Endothelial cell of umbilical vein (primary cell): ENCODE measurements at regions not wholly inside any gene's neighbourhood (a gene's known extent, or its start where the extent isn't known, plus 50 kb on each side); places are given as distances from the start of the nearest gene placed in this dataset.

Source experiments
- BruUV-seq: library from RNA; stranded (reverse); fragments of 400-500 nt; replicated peaks from 2 replicates; lab custom pipeline; 2021; lab: Mats Ljungman, UMichigan
- CTCF ChIA-PET: fragments of 300-600, 350-600 bp; sonication (Branson Sonifier 250); formaldehyde crosslinking; loops from one replicate; lab custom pipeline; 2021; ENCODE audit warnings: antibody characterized with exemption, inconsistent platforms; lab: Charles Lee
- POLR2A ChIA-PET: fragments of 300-600, 350-600 bp; sonication (Branson Sonifier 250); formaldehyde crosslinking; loops from one replicate; lab custom pipeline; 2021; ENCODE audit warnings: antibody characterized with exemption, inconsistent platforms; lab: Charles Lee
- DNase-seq: peaks from one replicate; pipeline ENCODE4 v3.0.0-alpha.2; 2011; ENCODE audit warnings: low read depth, low spot score
- FAIRE-seq: peaks from 2 replicates; lab custom pipeline; 2011; peaks lifted over from hg19 to GRCh38; lab: Jason Lieb, UNC
- H2AFZ ChIP-seq: 2 replicates; pipeline ENCODE4 v1.6.0; 2012; ENCODE audit warnings: low read depth, low read length, control low read depth, inconsistent platforms
- H3K27ac ChIP-seq: 2 replicates; pipeline ENCODE4 v1.5.1; 2011; ENCODE audit warnings: low read depth, mild to moderate bottlenecking, control low read depth, low read length, moderate library complexity; ENCODE audit not compliant: insufficient read depth
- H3K27me3 ChIP-seq, 2 experiments: 2 replicates each; pipeline versions ENCODE4 v1.6.0 to v1.6.1; 2011; ENCODE audit warnings: low read length in 2 of 2, mixed read lengths in 1 of 2; ENCODE audit not compliant: control insufficient read depth in 2 of 2, insufficient read depth in 2 of 2
- H3K36me3 ChIP-seq, 2 experiments: 2 replicates in 1 of 2; 3 replicates in 1 of 2; pipeline ENCODE4 v1.5.1; 2011; ENCODE audit warnings: low read length in 2 of 2, mild to moderate bottlenecking in 1 of 2, moderate library complexity in 1 of 2; ENCODE audit not compliant: control insufficient read depth in 2 of 2, insufficient read depth in 2 of 2; ENCODE audit errors: extremely low read depth in 1 of 2
- H3K4me1 ChIP-seq: 3 replicates; pipeline ENCODE4 v1.5.1; 2011; ENCODE audit warnings: mild to moderate bottlenecking, low read length; ENCODE audit not compliant: control insufficient read depth, insufficient read depth; ENCODE audit errors: extremely low read depth
- H3K4me2 ChIP-seq: 2 replicates; pipeline ENCODE4 v1.6.1; 2011; ENCODE audit warnings: low read length, control low read depth, mixed read lengths; ENCODE audit not compliant: insufficient read depth
- H3K4me3 ChIP-seq, 3 experiments: fragments of 200-600 bp in 1 of 3; sonication (generic), shearing (Covaris generic) in 1 of 3; replicated peaks in 1 of 3; 2 replicates each; pipeline ENCODE4 v1.5.1; 2011 to 2016; ENCODE audit warnings: control low read depth in 3 of 3, low read length in 3 of 3, mild to moderate bottlenecking in 2 of 3, inconsistent platforms in 1 of 3, low read depth in 1 of 3, moderate library complexity in 1 of 3; ENCODE audit not compliant: insufficient read depth in 1 of 3
- H3K79me2 ChIP-seq: 2 replicates; pipeline ENCODE4 v1.6.0; 2012; ENCODE audit warnings: low read length, inconsistent platforms; ENCODE audit not compliant: control insufficient read depth, insufficient read depth
- H3K9ac ChIP-seq: replicated peaks from 2 replicates; pipeline ENCODE3; 2011; ENCODE audit warnings: low read length, control low read depth; ENCODE audit not compliant: insufficient read depth; ENCODE audit errors: extremely low read depth
- H3K9me1 ChIP-seq: replicated peaks from 3 replicates; pipeline ENCODE4 v1.6.0; 2011; ENCODE audit warnings: mild to moderate bottlenecking, low read length; ENCODE audit not compliant: control insufficient read depth, insufficient read depth; ENCODE audit errors: extremely low read depth
- H3K9me3 ChIP-seq: replicated peaks from 2 replicates; pipeline ENCODE4 v1.5.1; 2012; ENCODE audit warnings: low read length, inconsistent platforms; ENCODE audit not compliant: control insufficient read depth, insufficient read depth
- H4K20me1 ChIP-seq: replicated peaks from 2 replicates; pipeline ENCODE3; 2011; ENCODE audit warnings: mild to moderate bottlenecking, low read length; ENCODE audit not compliant: control insufficient read depth, insufficient read depth; ENCODE audit errors: extremely low read depth
- EZH2 ChIP-seq: IDR thresholded peaks from 2 replicates; pipeline ENCODE4 v1.6.1; 2012; ENCODE audit warnings: borderline replicate concordance, low read depth, mild to moderate bottlenecking, moderate library complexity, low read length, inconsistent platforms; ENCODE audit not compliant: severe bottlenecking
- FOS ChIP-seq: IDR thresholded peaks from 2 replicates; pipeline ENCODE4 v1.6.1; 2011; ENCODE audit warnings: mild to moderate bottlenecking, low read length, moderate library complexity, borderline replicate concordance; ENCODE audit not compliant: insufficient read depth
- GATA2 ChIP-seq: IDR thresholded peaks from 2 replicates; pipeline ENCODE4 v1.7.0; 2011; ENCODE audit warnings: low read depth, mild to moderate bottlenecking, moderate library complexity, mixed read lengths, low read length; ENCODE audit not compliant: insufficient read length, insufficient read depth
- JUN ChIP-seq: IDR thresholded peaks from 2 replicates; pipeline ENCODE4 v1.6.1; 2011; ENCODE audit warnings: borderline replicate concordance, low read depth; ENCODE audit not compliant: insufficient read length, insufficient read depth
- MYC ChIP-seq: IDR thresholded peaks from one replicate; pipeline ENCODE4 v1.6.1; 2011; ENCODE audit warnings: mild to moderate bottlenecking, low read depth, low read length
- POLR2A ChIP-seq: IDR thresholded peaks from 2 replicates; pipeline ENCODE4 v1.6.1; 2012; ENCODE audit warnings: low read depth, mild to moderate bottlenecking, control low read depth, low read length
- POLR2AphosphoS5 ChIP-seq: IDR thresholded peaks from 2 replicates; pipeline ENCODE4 v1.6.1; 2012; ENCODE audit warnings: low read depth, mild to moderate bottlenecking, control low read depth, low read length, moderate library complexity; ENCODE audit not compliant: insufficient read depth
- dilution Hi-C: fragments of 300-500 bp; cut with MboI; formaldehyde crosslinking; loops from one replicate; pipeline ENCODE4 v1.15.0; 2019; ENCODE audit warnings: low sequenced_read_pairs; ENCODE audit not compliant: extremely low pct_ligation_motif_present
- intact Hi-C: fragments of 100-400 bp; cut with micrococcal nuclease; formaldehyde crosslinking; loops from one replicate; pipeline ENCODE4 v1.10.0; 2022
- TF ChIP-seq, protein P1 (sequence below): IDR thresholded peaks from 2 replicates; pipeline ENCODE4 v1.6.1; 2011; ENCODE audit not compliant: insufficient read depth, insufficient read length
- TF ChIP-seq, protein P2 (sequence below), 2 donors: IDR thresholded peaks; 1 replicate in 1 of 2; 2 replicates in 1 of 2; pipeline ENCODE4 v1.5.1; 2011; ENCODE audit warnings: low read length in 2 of 2, mild to moderate bottlenecking in 2 of 2, moderate library complexity in 2 of 2, control low read depth in 1 of 2, inconsistent platforms in 1 of 2, low read depth in 1 of 2; ENCODE audit not compliant: insufficient read depth in 1 of 2; ENCODE audit errors: extremely low read depth in 1 of 2

DNA sequence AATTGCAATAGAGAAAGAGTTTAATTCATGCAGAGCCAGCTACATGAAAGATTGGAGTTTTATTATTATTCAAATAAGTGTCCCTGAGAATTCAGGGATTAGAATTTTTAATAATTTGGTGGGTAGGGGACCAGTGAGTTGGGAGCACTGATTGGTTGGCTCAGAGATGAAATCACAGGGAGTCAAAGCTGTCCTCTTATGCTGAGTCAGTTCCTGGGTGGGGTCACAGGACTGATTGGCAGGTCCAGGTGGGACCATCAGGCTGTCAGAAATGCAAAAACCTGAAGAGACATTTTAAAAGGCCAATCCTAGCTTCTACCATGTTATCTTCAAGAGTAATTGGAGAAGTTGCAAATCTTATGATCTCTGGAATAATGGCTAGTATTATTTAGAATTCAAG lies 56.0 kb upstream of the KAT6B start:
- CTCF ChIA-PET = interaction anchor here (1.0 kb wide), 1 partner anchor 11 kb away, joined by 3 read pairs; no protein-coding TSS in a partner anchor
- Histone ChIP-seq H3K36me3 (no peaks in the 10 kb centered on the region), H3K9me1 (no peaks in the 10 kb centered on the region), H4K20me1 (no peaks in the 10 kb centered on the region), H3K9ac (no peak overlapping the region), H3K9me3 (no peaks in the 10 kb centered on the region), H2AFZ (no peak overlapping the region), H3K27ac (no peak overlapping the region), H3K4me2 (no peak overlapping the region), H3K27me3 (no peaks in the 10 kb centered on the region), H3K4me3 (no peak overlapping the region), H3K79me2 (no peaks in the 10 kb centered on the region), H3K4me1 (no peaks in the 10 kb centered on the region)
- no peak for DNase-seq
- no TSS peak for BruUV-seq
- intact Hi-C loops (no loop called here), dilution Hi-C loops (no loop called here)
- POLR2A ChIA-PET = no interaction called here
- TF ChIP-seq EZH2 (no peak), FOS (no peak), JUN (no peak), POLR2AphosphoS5 (no peak), POLR2A (no peak), GATA2 (no peak), MYC (no peak)
- TF ChIP-seq, protein P1, sequence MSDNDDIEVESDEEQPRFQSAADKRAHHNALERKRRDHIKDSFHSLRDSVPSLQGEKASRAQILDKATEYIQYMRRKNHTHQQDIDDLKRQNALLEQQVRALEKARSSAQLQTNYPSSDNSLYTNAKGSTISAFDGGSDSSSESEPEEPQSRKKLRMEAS = no peak
- TF ChIP-seq, protein P2, sequence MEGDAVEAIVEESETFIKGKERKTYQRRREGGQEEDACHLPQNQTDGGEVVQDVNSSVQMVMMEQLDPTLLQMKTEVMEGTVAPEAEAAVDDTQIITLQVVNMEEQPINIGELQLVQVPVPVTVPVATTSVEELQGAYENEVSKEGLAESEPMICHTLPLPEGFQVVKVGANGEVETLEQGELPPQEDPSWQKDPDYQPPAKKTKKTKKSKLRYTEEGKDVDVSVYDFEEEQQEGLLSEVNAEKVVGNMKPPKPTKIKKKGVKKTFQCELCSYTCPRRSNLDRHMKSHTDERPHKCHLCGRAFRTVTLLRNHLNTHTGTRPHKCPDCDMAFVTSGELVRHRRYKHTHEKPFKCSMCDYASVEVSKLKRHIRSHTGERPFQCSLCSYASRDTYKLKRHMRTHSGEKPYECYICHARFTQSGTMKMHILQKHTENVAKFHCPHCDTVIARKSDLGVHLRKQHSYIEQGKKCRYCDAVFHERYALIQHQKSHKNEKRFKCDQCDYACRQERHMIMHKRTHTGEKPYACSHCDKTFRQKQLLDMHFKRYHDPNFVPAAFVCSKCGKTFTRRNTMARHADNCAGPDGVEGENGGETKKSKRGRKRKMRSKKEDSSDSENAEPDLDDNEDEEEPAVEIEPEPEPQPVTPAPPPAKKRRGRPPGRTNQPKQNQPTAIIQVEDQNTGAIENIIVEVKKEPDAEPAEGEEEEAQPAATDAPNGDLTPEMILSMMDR (IDR thresholded peaks at IDR 0.05; ENCODE audit: extremely low read depth in 1 of 2, insufficient read depth in 1 of 2, low read depth in 1 of 2, low read length in 2 of 2) = no peak
- FAIRE-seq = no peak
